Testis (tissue), 2 donors: ENCODE measurements at regions not wholly inside any gene's neighbourhood (a gene's known extent, or its start where the extent isn't known, plus 50 kb on each side); places are given as distances from the start of the nearest gene placed in this dataset.

ENCODE experiments used
- DNase-seq: peaks from one replicate; pipeline ENCODE4 v3.0.0-alpha.2; 2019
- H3K27ac ChIP-seq, 2 donors: fragments of 200-600 bp; sonication (generic); one replicate each; pipeline ENCODE4 v1.5.1; 2019
- H3K27me3 ChIP-seq: fragments of 200-600 bp; sonication (generic); one replicate; pipeline ENCODE4 v1.5.1; 2019
- H3K36me3 ChIP-seq: fragments of 200-600 bp; sonication (generic); one replicate; pipeline ENCODE4 v1.5.1; 2017; ENCODE audit warnings: low read depth; ENCODE audit errors: missing control alignments
- H3K4me1 ChIP-seq: fragments of 200-600 bp; sonication (generic); one replicate; pipeline ENCODE4 v1.5.1; 2019
- H3K4me3 ChIP-seq, 2 donors: fragments of 200-600 bp; sonication (generic); one replicate each; pipeline ENCODE4 v1.5.1; 2017 to 2019
- H3K9me3 ChIP-seq: fragments of 200-600 bp; sonication (generic); one replicate; pipeline ENCODE4 v1.5.1; 2017
- CTCF ChIP-seq, 3 experiments: fragments of 450-650 bp in 2 of 3; fragments of 200-600 bp in 1 of 3; sonication (generic) in 1 of 3; IDR thresholded peaks; one replicate each; pipeline ENCODE4 v1.5.1; 2016 to 2019; ENCODE audit warnings: antibody characterized with exemption in 3 of 3, mild to moderate bottlenecking in 2 of 3, moderate library complexity in 1 of 3
- POLR2A ChIP-seq: fragments of 450-650 bp; IDR thresholded peaks from one replicate; pipeline ENCODE4 v1.6.1; 2017; ENCODE audit warnings: antibody characterized with exemption, mild to moderate bottlenecking, moderate library complexity
- WGBS, 2 donors: methylation state at CpG; one replicate each; pipeline ENCODE4 v1.1.5; 2018; 5-methylcytosine and 5-hydroxymethylcytosine counted together
- intact Hi-C: fragments of 100-400 bp; cut with DNase I; formaldehyde crosslinking; loops from one replicate; pipeline ENCODE4 v1.15.1; 2023; ENCODE audit warnings: low total_unique reads

- no peak overlapping the region for H3K4me3 ChIP-seq
- no peaks in the 10 kb centered on the region for H3K36me3 ChIP-seq
- DNase-seq = no peak
- no peak for TF ChIP-seq CTCF (IDR thresholded peaks at IDR 0.05)
- no peak for TF ChIP-seq POLR2A
- no peaks in the 10 kb centered on the region for H3K9me3 ChIP-seq
- no peaks in the 10 kb centered on the region for H3K4me1 ChIP-seq
- no peaks in the 10 kb centered on the region for H3K27me3 ChIP-seq
- H3K27ac ChIP-seq = no peak overlapping the region
- intact Hi-C loops = no loop called here
- WGBS, 2 donors = 52 to 58% methylated on average over 2 of the region's 2 CpGs
Measured at GRCh38 chr4:104549736-104550135, 55.0 kb upstream of the CXXC4 start.

GRCh38 chr4:104559502-104559901, 64.8 kb upstream of the CXXC4 start:
- Histone ChIP-seq H3K36me3 (no peaks in the 10 kb centered on the region), H3K4me1 (no peaks in the 10 kb centered on the region), H3K27me3 (no peaks in the 10 kb centered on the region), H3K4me3 (no peak overlapping the region), H3K27ac (no peak overlapping the region), H3K9me3 (no peaks in the 10 kb centered on the region)
- intact Hi-C loops = no loop called here
- 57 to 63% methylated on average over 1 of the region's 1 CpG for WGBS, 2 donors
- TF ChIP-seq CTCF (IDR thresholded peaks at IDR 0.05) = no peak
- DNase-seq = no peak

- Histone ChIP-seq H3K9me3 (no peaks in the 10 kb centered on the region), H3K27me3 (no peaks in the 10 kb centered on the region), H3K4me3 (no peak overlapping the region), H3K36me3 (no peaks in the 10 kb centered on the region), H3K27ac (no peak overlapping the region), H3K4me1 (no peaks in the 10 kb centered on the region)
- intact Hi-C loops = no loop called here
- 84 to 92% methylated on average over 2 of the region's 2 CpGs for WGBS, 2 donors
- no peak for TF ChIP-seq CTCF (IDR thresholded peaks at IDR 0.05)
- TF ChIP-seq POLR2A = no peak
- DNase-seq = no peak
Measured at GRCh38 chr4:104571341-104571740, 76.6 kb upstream of the CXXC4 start.

GRCh38 chr4:104574371-104574770, 79.7 kb upstream of the CXXC4 start:
- Histone ChIP-seq H3K4me1 (no peaks in the 10 kb centered on the region), H3K4me3 (no peak overlapping the region), H3K36me3 (no peaks in the 10 kb centered on the region), H3K27ac (no peak overlapping the region), H3K27me3 (no peaks in the 10 kb centered on the region), H3K9me3 (no peaks in the 10 kb centered on the region)
- no peak for TF ChIP-seq POLR2A
- intact Hi-C loops = no loop called here
- no peak for DNase-seq
- WGBS, 2 donors = 85 to 91% methylated on average over 4 of the region's 4 CpGs

- H3K4me1 ChIP-seq = no peaks in the 10 kb centered on the region
- 64 to 67% methylated on average over 1 of the region's 1 CpG for WGBS, 2 donors
- no peak for DNase-seq
- intact Hi-C loops = no loop called here
- no peak overlapping the region for H3K27ac ChIP-seq
- H3K4me3 ChIP-seq = no peak overlapping the region
- TF ChIP-seq POLR2A (no peak), CTCF (IDR thresholded peaks at IDR 0.05) (no peak)
- no peaks in the 10 kb centered on the region for H3K36me3 ChIP-seq
- H3K27me3 ChIP-seq = no peaks in the 10 kb centered on the region
- no peaks in the 10 kb centered on the region for H3K9me3 ChIP-seq
Measured at GRCh38 chr4:104575278-104575677, 80.6 kb upstream of the CXXC4 start.
